HUES64 (cell line): ENCODE measurements at regions not wholly inside any gene's neighbourhood (a gene's known extent, or its start where the extent isn't known, plus 50 kb on each side); places are given as distances from the start of the nearest gene placed in this dataset.

ENCODE experiments used
- H3K27ac ChIP-seq: 2 replicates; pipeline ENCODE4 v1.7.0; 2013; ENCODE audit warnings: low read depth, low read length, inconsistent platforms
- H3K27me3 ChIP-seq: 2 replicates; pipeline ENCODE4 v1.6.1; 2013; ENCODE audit warnings: mild to moderate bottlenecking, low read length; ENCODE audit not compliant: insufficient read depth
- H3K36me3 ChIP-seq: 2 replicates; pipeline ENCODE4 v1.6.1; 2013; ENCODE audit warnings: mild to moderate bottlenecking, low read length; ENCODE audit not compliant: insufficient read depth
- H3K4me1 ChIP-seq: 2 replicates; pipeline ENCODE4 v1.6.1; 2013; ENCODE audit warnings: mild to moderate bottlenecking, low read length, moderate library complexity; ENCODE audit not compliant: insufficient read depth
- H3K4me3 ChIP-seq: 2 replicates; pipeline ENCODE4 v1.5.1; 2013; ENCODE audit warnings: mild to moderate bottlenecking, low read length, moderate library complexity
- H3K9ac ChIP-seq: 2 replicates; pipeline ENCODE4 v1.6.1; 2013; ENCODE audit warnings: mild to moderate bottlenecking, low read depth, low read length
- H3K9me3 ChIP-seq: 2 replicates; pipeline ENCODE4 v1.6.1; 2013; ENCODE audit warnings: low read depth, low read length; ENCODE audit not compliant: insufficient read depth
- WGBS: fragments of 150-250, 120-280 bp; methylation state at CpG from one replicate; pipeline ENCODE4 v1.1.7; 2013; ENCODE audit warnings: missing lambda C conversion rate; 5-methylcytosine and 5-hydroxymethylcytosine counted together

GRCh38 chr15:67998599-67999133 lies 55.4 kb upstream of the PIAS1 start:
- Histone ChIP-seq H3K36me3 (no peaks in the 10 kb centered on the region), H3K27me3 (no peaks in the 10 kb centered on the region), H3K4me1 (no peaks in the 10 kb centered on the region), H3K9me3 (no peaks in the 10 kb centered on the region), H3K4me3 (no peak overlapping the region), H3K9ac (no peak overlapping the region), H3K27ac (no peak overlapping the region)
- 96% methylated on average over 5 of the region's 6 CpGs for WGBS

GRCh38 chr15:67999320-68000100 lies 54.6 kb upstream of the PIAS1 start:
- Histone ChIP-seq H3K27ac (no peak overlapping the region), H3K4me1 (no peaks in the 10 kb centered on the region), H3K36me3 (no peaks in the 10 kb centered on the region), H3K27me3 (no peaks in the 10 kb centered on the region), H3K9ac (no peak overlapping the region), H3K9me3 (no peaks in the 10 kb centered on the region), H3K4me3 (no peak overlapping the region)
- 97% methylated on average over 3 of the region's 3 CpGs for WGBS

- Histone ChIP-seq H3K9ac (no peak overlapping the region), H3K9me3 (no peaks in the 10 kb centered on the region), H3K4me1 (no peaks in the 10 kb centered on the region), H3K27ac (no peak overlapping the region), H3K36me3 (no peaks in the 10 kb centered on the region), H3K4me3 (no peak overlapping the region), H3K27me3 (no peaks in the 10 kb centered on the region)
These were observed 53.4 kb upstream of the PIAS1 start for GRCh38 chr15:68000754-68001153.

- H3K9me3 ChIP-seq: no peaks in the 10 kb centered on the region
- no peak overlapping the region for H3K27ac ChIP-seq
- WGBS: 98% methylated on average over 3 of the region's 4 CpGs
These were observed 52.3 kb upstream of the PIAS1 start for GRCh38 chr15:68001811-68002210.

GRCh38 chr15:68003297-68003696 lies 50.8 kb upstream of the PIAS1 start:
- Histone ChIP-seq H3K4me3 (no peak overlapping the region), H3K27me3 (no peaks in the 10 kb centered on the region), H3K9me3 (0 out of 2 replicates have a peak, but pooled peaks cover 5% of the 10 kb centered on the region), H3K36me3 (no peaks in the 10 kb centered on the region), H3K27ac (no peak overlapping the region), H3K9ac (no peak overlapping the region), H3K4me1 (no peaks in the 10 kb centered on the region)
- 94% methylated on average over 6 of the region's 6 CpGs for WGBS

More at GRCh38 chr15:68001811-68002210, 52.3 kb upstream of the PIAS1 start:
- no peak overlapping the region for H3K9ac ChIP-seq
- H3K27me3 ChIP-seq: no peaks in the 10 kb centered on the region
- H3K4me1 ChIP-seq: no peaks in the 10 kb centered on the region
- no peaks in the 10 kb centered on the region for H3K36me3 ChIP-seq
- H3K4me3 ChIP-seq: no peak overlapping the region
